Middle frontal gyrus (tissue), 1 donor: ENCODE measurements at regions not wholly inside any gene's neighbourhood (a gene's known extent, or its start where the extent isn't known, plus 50 kb on each side); places are given as distances from the start of the nearest gene placed in this dataset.
"Not testable (repeated sequence)": the region's sequence is repeated elsewhere in the genome, so short reads cannot be mapped to it uniquely, and the experiment has no call there.

Experiments
- DNase-seq: peaks from one replicate; pipeline ENCODE4 v3.0.0-alpha.2; 2015; ENCODE audit warnings: low spot score; ENCODE audit errors: extremely low spot score

DNA sequence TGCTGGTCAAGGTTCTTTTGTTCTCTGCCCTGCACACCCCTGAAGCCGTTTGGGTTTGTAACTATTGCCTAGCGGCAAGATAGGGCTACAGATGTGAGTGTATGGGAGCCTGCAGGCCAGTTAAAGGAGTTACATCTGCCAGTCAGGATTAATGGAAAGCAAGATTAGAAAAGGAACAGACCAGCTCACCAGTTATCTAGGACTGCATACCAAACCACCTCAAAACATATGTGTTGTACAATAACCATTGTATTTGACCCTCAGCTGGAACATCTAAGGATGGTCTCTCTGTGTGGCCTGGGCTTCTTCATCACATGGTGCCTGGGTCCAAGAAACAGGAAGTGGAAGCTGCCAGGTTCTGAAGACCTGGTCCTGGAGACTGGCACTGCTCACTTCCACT lies 52.5 kb upstream of the FBXO28 start:
- DNase-seq: no peak

- DNase-seq: no peak
Observed at GRCh38 chr1:224059897-224060427, 53.9 kb upstream of the FBXO28 start.

DNA sequence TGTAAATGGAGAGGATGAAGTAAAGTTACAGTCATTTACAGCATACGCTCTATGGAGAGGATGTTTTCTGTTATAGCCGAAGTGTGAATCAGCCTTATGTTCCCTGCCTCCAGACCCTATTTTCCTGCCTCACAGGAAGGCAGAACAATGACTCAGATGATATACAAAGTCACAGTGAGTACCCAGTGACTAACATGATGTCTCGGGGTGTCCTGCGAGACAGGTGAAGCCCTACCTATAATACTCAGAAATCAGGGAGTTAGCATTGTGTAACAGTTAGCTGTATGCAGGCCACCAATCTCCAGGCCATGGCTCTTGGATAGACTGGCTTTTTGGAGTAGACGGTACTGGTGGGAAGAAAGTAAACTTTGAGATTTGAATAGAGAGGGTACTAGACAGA lies 55.6 kb upstream of the FBXO28 start:
- DNase-seq: no peak

DNA sequence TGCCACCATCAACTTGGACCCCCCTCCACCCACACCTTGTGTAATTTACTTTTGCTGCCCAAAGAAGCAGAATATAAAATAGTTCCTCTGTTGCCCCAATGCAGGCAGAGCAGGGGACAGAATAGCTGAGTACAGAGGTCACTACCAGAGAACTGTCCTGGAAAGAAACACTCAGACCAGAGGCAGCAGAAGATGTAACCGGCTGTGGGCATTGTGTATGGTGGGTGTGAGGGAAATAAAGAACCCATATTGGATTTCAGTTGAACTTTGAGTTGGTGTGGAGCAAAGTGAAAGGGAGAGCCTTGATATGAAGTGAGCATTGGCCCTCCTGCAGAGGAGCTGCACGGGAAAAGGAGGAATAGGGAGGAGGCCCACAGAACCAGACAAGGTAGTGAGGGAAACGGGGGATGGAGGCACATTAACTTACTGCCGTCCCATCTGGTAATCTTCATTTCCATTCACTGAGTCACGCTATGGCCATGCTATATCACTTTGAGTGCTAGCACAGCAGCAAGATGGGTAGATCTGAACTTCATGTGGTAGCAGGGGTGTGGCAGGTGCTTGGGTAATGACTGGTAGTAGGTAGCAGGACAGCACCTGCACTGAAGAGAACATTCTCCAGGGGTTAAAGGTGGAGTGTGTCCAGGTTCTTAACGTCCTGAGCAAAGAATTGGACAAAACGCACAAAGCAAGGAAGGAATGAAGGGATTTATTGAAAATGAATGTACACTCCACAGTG lies 56.3 kb upstream of the FBXO28 start:
- DNase-seq: no peak

- DNase-seq: no peak
Observed at GRCh38 chr1:224054611-224055010, 59.3 kb upstream of the FBXO28 start.

- no peak for DNase-seq
Observed at GRCh38 chr1:224054012-224054411, 59.9 kb upstream of the FBXO28 start.

GRCh38 chr1:224053456-224053855 lies 60.5 kb upstream of the FBXO28 start:
- DNase-seq: no peak

GRCh38 chr1:224052772-224053171 lies 61.1 kb upstream of the FBXO28 start:
- DNase-seq: no peak

- not testable (repeated sequence) for DNase-seq
Observed at GRCh38 chr1:224051782-224052181, 62.1 kb upstream of the FBXO28 start.

GRCh38 chr1:224051086-224051406 lies 62.9 kb upstream of the FBXO28 start:
- DNase-seq: no peak

DNA sequence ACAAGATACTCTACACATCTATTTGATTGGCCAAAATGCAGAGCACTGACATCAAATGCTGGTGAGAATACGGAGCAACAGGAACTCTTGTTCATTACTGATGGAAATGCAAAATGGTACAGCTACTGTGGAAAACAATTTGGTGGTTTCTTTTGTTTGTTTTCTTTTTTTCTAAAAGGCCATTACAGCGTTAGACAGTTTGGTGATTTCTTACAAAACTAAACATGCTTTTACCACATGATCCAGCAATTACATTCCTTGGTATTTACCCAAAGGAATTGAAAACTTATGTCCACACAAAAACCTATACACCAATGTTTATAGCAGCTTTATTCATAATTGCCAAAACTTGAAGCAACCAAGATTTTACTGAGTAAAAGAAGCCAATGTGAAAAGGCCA lies 66.4 kb upstream of the FBXO28 start:
- no peak for DNase-seq

DNA sequence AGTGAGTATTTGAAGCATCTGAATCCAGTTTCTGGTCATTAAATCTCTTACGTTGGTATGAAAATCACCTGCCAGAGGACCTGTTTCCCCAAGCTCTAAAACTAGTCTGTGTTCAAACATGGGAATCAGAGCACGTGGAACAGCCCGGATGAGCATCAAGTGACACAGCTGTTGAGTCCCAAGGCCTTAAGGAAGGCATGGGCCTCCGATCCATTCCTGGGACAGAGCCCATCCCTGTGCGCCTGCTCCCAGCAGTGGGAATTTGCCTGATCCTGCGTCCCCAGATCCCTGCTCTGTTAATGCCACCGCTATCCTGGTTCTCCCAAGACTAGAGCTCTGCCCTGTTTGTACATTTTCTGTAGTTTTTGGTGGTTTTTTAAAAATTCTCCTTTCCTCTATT lies 68.4 kb upstream of the FBXO28 start:
- no peak for DNase-seq

- no peak for DNase-seq
Observed at GRCh38 chr1:224044420-224044819, 69.5 kb upstream of the FBXO28 start.

DNA sequence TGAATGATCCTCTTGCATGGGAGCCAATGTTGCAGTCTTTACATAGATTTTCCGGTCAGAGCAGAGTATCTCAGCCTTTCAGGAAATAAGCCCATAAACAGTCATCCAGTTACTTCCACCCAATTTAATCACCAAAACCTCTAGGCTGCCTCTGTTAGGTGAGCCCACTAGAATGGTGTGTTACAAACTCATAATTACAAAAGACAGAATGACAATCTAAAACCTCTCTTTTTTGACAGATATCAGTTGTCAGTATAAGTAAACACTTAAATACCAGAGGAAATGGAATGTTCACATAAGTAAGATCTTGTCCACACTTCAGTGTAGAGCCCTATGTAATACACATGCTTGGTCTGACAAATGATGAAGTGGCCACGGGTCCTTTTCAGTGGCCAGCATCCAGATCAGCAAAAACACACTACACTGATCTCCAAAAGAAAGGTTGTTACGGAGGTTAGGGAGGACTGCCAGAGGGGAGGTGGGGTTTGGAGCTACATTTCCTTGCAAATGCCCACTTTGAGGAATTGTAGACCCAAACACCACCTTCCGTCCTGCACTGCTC lies 71.3 kb upstream of the FBXO28 start:
- no peak for DNase-seq

GRCh38 chr1:224041032-224041431 lies 72.9 kb upstream of the FBXO28 start:
- no peak for DNase-seq

GRCh38 chr1:224040423-224040822 lies 73.5 kb upstream of the FBXO28 start:
- not testable (repeated sequence) for DNase-seq

GRCh38 chr1:224040006-224040405 lies 73.9 kb upstream of the FBXO28 start:
- not testable (repeated sequence) for DNase-seq

- DNase-seq: not testable (repeated sequence)
Observed at GRCh38 chr1:224038832-224039231, 75.1 kb upstream of the FBXO28 start.

GRCh38 chr1:224037362-224037761 lies 76.5 kb upstream of the FBXO28 start:
- DNase-seq: not testable (repeated sequence)

- not testable (repeated sequence) for DNase-seq
Observed at GRCh38 chr1:224032608-224033276, 81.2 kb upstream of the FBXO28 start.

GRCh38 chr1:224031986-224032385 lies 81.9 kb upstream of the FBXO28 start:
- DNase-seq: not testable (repeated sequence)

GRCh38 chr1:224030257-224030656 lies 83.7 kb upstream of the FBXO28 start:
- not testable (repeated sequence) for DNase-seq
